Activated CD4-positive, alpha-beta memory T cell treated with anti-CD3 and anti-CD28 coated beads, Interleukin-2, amount 10 ng/mL, durations not matched to agents 7 days and 5 days (primary cell): ENCODE measurements at regions not wholly inside any gene's neighbourhood (a gene's known extent, or its start where the extent isn't known, plus 50 kb on each side); places are given as distances from the start of the nearest gene placed in this dataset.

ENCODE experiments used
- CTCF ChIA-PET: fragments of 350-600 bp; sonication (Branson Sonifier 250); formaldehyde crosslinking; loops from one replicate; lab custom pipeline; 2021; ENCODE audit warnings: antibody characterized with exemption, inconsistent platforms; lab: Charles Lee
- POLR2A ChIA-PET: fragments of 350-600 bp; sonication (Branson Sonifier 250); formaldehyde crosslinking; loops from one replicate; lab custom pipeline; 2021; ENCODE audit warnings: antibody characterized with exemption; lab: Charles Lee
- DNase-seq: peaks from one replicate; pipeline ENCODE4 v3.0.0-alpha.2; 2020
- H3K27ac Mint-ChIP-seq: one replicate; pipeline ENCODE4 v1.8.0; 2021; ENCODE audit warnings: mild to moderate bottlenecking, mixed read lengths
- H3K27me3 Mint-ChIP-seq: one replicate; pipeline ENCODE4 v1.8.0; 2021; ENCODE audit warnings: mixed read lengths
- H3K36me3 Mint-ChIP-seq: one replicate; pipeline ENCODE4 v1.8.0; 2021; ENCODE audit warnings: low read depth, mixed read lengths
- H3K4me1 Mint-ChIP-seq: one replicate; pipeline ENCODE4 v1.8.0; 2021; ENCODE audit warnings: mixed read lengths
- H3K4me3 Mint-ChIP-seq: one replicate; pipeline ENCODE4 v1.8.0; 2021; ENCODE audit warnings: mild to moderate bottlenecking, mixed read lengths
- H3K9me3 Mint-ChIP-seq: one replicate; pipeline ENCODE4 v1.8.0; 2021; ENCODE audit warnings: mixed read lengths

- POLR2A ChIA-PET: no interaction called here
- H3K4me3 Mint-ChIP-seq: no peak overlapping the region
- no peak for DNase-seq
- no peaks in the 10 kb centered on the region for H3K36me3 Mint-ChIP-seq
- H3K4me1 Mint-ChIP-seq: no peaks in the 10 kb centered on the region
- no peaks in the 10 kb centered on the region for H3K27me3 Mint-ChIP-seq
- H3K27ac Mint-ChIP-seq: no peak overlapping the region
- CTCF ChIA-PET: no interaction called here
- H3K9me3 Mint-ChIP-seq: peaks cover 9% of the 10 kb centered on the region
These were observed 604.8 kb upstream of the SEL1L start for GRCh38 chr14:82138431-82138830.

DNA sequence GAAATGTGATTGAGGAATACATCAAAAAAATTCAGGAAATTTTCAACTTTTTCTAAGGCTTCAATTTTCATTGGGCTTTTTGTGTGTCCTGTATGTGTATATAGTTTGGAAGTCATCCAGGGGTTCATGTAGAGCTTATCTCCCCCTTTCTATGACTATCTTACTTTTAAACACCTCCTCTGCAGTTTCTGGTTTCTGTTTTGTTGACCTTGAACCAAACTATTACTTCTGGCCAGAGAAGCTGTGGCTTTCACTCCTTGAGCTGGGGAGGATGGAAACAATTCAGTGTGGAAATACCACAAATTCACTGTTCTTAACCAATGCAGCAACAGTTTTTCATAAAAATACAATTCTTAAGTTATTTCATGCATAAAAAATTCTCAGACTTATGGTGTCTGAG is 613.2 kb upstream of the SEL1L start:
- H3K36me3 Mint-ChIP-seq: no peaks in the 10 kb centered on the region
- H3K4me1 Mint-ChIP-seq: no peaks in the 10 kb centered on the region
- ChIA-PET CTCF (no interaction called here), POLR2A (no interaction called here)
- no peak overlapping the region for H3K27ac Mint-ChIP-seq
- H3K27me3 Mint-ChIP-seq: no peaks in the 10 kb centered on the region
- no peak for DNase-seq
- peaks cover 6% of the 10 kb centered on the region for H3K9me3 Mint-ChIP-seq
- H3K4me3 Mint-ChIP-seq: no peak overlapping the region

GRCh38 chr14:82153689-82154088 is 620.0 kb upstream of the SEL1L start:
- Mint-ChIP-seq H3K36me3 (no peaks in the 10 kb centered on the region), H3K9me3 (no peaks in the 10 kb centered on the region), H3K4me1 (no peaks in the 10 kb centered on the region), H3K27me3 (no peaks in the 10 kb centered on the region), H3K4me3 (no peak overlapping the region), H3K27ac (no peak overlapping the region)
- CTCF ChIA-PET: no interaction called here
- DNase-seq: no peak
- POLR2A ChIA-PET: no interaction called here

DNA sequence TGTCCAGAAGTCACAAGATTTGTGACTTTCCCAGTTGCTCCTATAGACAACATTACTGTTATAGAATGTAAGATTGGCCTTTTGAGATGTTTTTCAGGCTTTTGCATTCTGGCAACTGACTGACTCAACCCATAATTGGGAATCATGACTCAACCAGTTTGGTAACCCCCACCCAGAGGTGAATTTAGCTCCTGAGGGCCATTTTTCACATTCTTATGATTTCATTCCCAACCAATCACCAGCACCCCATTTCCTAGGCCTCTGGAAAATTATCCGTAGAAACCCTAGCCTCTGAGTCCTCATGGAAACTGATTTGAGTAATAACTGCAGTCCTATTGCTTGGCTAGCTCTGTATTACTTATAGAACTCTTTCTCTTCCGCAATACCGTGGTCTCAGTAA is 626.0 kb upstream of the SEL1L start:
- H3K4me1 Mint-ChIP-seq: no peaks in the 10 kb centered on the region
- no peaks in the 10 kb centered on the region for H3K36me3 Mint-ChIP-seq
- H3K9me3 Mint-ChIP-seq: peaks cover 5% of the 10 kb centered on the region
- no peaks in the 10 kb centered on the region for H3K27me3 Mint-ChIP-seq
- no peak for DNase-seq
- ChIA-PET CTCF (no interaction called here), POLR2A (no interaction called here)
- H3K27ac Mint-ChIP-seq: no peak overlapping the region
- no peak overlapping the region for H3K4me3 Mint-ChIP-seq

DNA sequence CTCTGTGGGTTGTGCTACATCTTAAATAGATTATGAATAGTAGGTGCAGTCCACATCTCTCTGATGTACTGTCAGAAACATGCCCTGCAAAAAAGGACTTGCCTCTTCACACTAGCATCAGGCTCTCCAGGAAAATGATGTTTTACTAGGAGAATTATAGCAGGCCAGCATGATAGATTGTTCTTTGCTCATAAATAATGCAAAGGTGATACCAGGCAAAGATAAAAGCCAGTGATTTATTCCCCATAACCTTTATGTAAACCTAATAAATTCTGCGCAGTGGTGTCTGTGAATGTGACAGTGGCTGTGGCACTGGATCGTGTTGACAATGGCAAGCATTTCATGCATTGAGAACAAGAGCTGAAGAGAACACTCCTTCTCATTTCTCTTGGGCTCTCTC is 646.5 kb upstream of the SEL1L start:
- H3K4me1 Mint-ChIP-seq: no peaks in the 10 kb centered on the region
- POLR2A ChIA-PET: no interaction called here
- CTCF ChIA-PET: no interaction called here
- H3K27ac Mint-ChIP-seq: no peak overlapping the region
- H3K9me3 Mint-ChIP-seq: peaks cover 10% of the 10 kb centered on the region
- DNase-seq: no peak
- no peaks in the 10 kb centered on the region for H3K27me3 Mint-ChIP-seq
- no peak overlapping the region for H3K4me3 Mint-ChIP-seq
- no peaks in the 10 kb centered on the region for H3K36me3 Mint-ChIP-seq

DNA sequence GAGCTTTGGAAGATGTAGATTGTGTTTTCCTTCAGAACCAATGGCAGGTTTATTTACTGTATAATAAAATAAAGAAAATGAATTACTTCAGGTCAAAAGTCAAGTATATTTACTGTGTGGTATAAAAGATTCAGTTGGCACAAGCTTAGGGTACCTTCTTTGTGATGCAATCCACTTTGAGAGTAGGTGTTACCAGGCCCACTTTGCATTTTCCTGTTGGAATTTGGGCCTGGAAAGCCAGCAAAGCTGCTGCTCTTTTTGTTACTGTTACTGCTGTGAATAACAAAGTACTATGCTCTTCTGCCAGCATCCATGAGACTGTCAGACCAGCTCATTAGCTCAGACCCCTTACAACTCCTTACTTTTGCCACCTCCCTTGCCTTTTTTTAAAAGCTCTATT is 649.0 kb upstream of the SEL1L start:
- H3K4me3 Mint-ChIP-seq: no peak overlapping the region
- no peak for DNase-seq
- H3K27me3 Mint-ChIP-seq: no peaks in the 10 kb centered on the region
- no peaks in the 10 kb centered on the region for H3K36me3 Mint-ChIP-seq
- peaks cover 8% of the 10 kb centered on the region for H3K9me3 Mint-ChIP-seq
- ChIA-PET CTCF (no interaction called here), POLR2A (no interaction called here)
- H3K27ac Mint-ChIP-seq: no peak overlapping the region
- H3K4me1 Mint-ChIP-seq: no peaks in the 10 kb centered on the region

DNA sequence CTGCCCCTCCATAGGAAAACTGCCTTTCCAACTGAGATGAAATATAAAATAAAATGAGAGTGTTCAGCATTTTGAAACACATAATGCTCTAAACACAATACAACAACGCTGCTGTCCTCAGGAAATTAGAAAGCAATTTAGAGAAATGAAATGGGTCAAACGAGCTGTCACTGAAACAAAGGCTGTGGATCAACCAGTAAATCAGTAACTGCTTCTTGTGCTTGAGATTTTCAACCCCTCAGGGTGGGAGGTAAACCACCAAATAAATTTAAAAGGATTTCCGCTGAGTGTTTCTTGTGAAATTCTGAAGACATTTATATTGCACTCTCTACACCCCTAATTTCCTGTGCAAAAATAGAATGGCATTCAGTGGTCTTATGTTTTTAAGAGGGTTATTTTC is 657.1 kb upstream of the SEL1L start:
- CTCF ChIA-PET: no interaction called here
- H3K36me3 Mint-ChIP-seq: no peaks in the 10 kb centered on the region
- peaks cover 5% of the 10 kb centered on the region for H3K9me3 Mint-ChIP-seq
- no peaks in the 10 kb centered on the region for H3K4me1 Mint-ChIP-seq
- no peak for DNase-seq
- no peaks in the 10 kb centered on the region for H3K27me3 Mint-ChIP-seq
- H3K27ac Mint-ChIP-seq: no peak overlapping the region
- POLR2A ChIA-PET: no interaction called here
- H3K4me3 Mint-ChIP-seq: no peak overlapping the region

DNA sequence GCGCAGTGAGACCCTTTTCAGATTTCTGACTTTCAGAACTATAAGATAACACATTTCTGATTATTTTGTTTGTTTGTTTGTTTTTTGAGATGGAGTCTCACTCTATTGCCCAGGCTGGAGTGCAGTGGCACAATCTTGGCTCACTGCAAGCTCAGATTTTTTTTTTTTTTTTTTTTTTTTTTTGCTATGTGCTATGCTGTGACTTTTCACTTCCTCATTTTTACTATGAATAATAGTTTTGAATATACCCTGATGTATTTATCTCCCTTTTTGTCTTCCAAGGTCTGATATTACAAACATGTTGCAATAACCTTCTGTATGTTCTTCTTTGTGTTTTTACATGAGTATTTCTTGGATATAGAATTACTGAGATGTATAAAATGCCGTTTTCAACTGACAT is 658.7 kb upstream of the SEL1L start:
- Mint-ChIP-seq H3K4me1 (no peaks in the 10 kb centered on the region), H3K27me3 (no peaks in the 10 kb centered on the region), H3K36me3 (no peaks in the 10 kb centered on the region), H3K9me3 (peaks cover 6% of the 10 kb centered on the region), H3K4me3 (no peak overlapping the region), H3K27ac (no peak overlapping the region)
- ChIA-PET POLR2A (no interaction called here), CTCF (no interaction called here)
- DNase-seq: no peak

- H3K4me1 Mint-ChIP-seq: no peaks in the 10 kb centered on the region
- ChIA-PET CTCF (no interaction called here), POLR2A (no interaction called here)
- peaks cover 7% of the 10 kb centered on the region for H3K9me3 Mint-ChIP-seq
- no peak overlapping the region for H3K4me3 Mint-ChIP-seq
- DNase-seq: no peak
- H3K36me3 Mint-ChIP-seq: no peaks in the 10 kb centered on the region
- no peaks in the 10 kb centered on the region for H3K27me3 Mint-ChIP-seq
- H3K27ac Mint-ChIP-seq: no peak overlapping the region
These were observed 689.6 kb upstream of the SEL1L start for GRCh38 chr14:82223276-82223675.

GRCh38 chr14:82224610-82225009 is 691.0 kb upstream of the SEL1L start:
- DNase-seq: no peak
- ChIA-PET POLR2A (no interaction called here), CTCF (no interaction called here)
- Mint-ChIP-seq H3K27me3 (no peaks in the 10 kb centered on the region), H3K4me1 (no peaks in the 10 kb centered on the region), H3K4me3 (no peak overlapping the region), H3K27ac (no peak overlapping the region), H3K9me3 (peaks cover 7% of the 10 kb centered on the region), H3K36me3 (no peaks in the 10 kb centered on the region)

DNA sequence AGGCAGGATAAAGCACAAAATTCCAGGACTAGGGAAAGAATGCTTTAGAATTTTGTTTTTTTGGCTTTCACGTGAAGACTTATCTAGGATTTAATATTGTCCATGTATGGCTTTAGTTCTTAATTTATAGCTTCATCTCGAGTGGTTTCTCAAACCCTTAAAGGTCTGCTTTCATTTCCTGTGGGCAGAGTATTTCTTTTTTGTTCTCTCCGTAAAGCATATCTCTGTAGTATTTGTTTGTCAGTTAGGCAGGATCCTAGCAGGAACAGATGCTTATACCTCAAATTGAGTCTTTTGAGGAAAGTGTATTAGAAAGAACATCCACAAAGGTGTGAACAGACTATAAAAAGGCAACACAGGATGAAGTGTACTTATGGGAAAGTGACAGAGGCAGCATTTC is 697.1 kb upstream of the SEL1L start:
- Mint-ChIP-seq H3K4me1 (no peaks in the 10 kb centered on the region), H3K4me3 (no peak overlapping the region), H3K36me3 (no peaks in the 10 kb centered on the region), H3K9me3 (peaks cover 11% of the 10 kb centered on the region), H3K27ac (no peak overlapping the region), H3K27me3 (no peaks in the 10 kb centered on the region)
- ChIA-PET CTCF (no interaction called here), POLR2A (no interaction called here)
- DNase-seq: no peak

GRCh38 chr14:82238649-82239048 is 705.0 kb upstream of the SEL1L start:
- Mint-ChIP-seq H3K27ac (no peak overlapping the region), H3K4me3 (no peak overlapping the region), H3K9me3 (peaks cover 10% of the 10 kb centered on the region), H3K27me3 (no peaks in the 10 kb centered on the region), H3K36me3 (no peaks in the 10 kb centered on the region), H3K4me1 (no peaks in the 10 kb centered on the region)
- CTCF ChIA-PET: no interaction called here
- POLR2A ChIA-PET: no interaction called here
- DNase-seq: no peak

- Mint-ChIP-seq H3K4me3 (no peak overlapping the region), H3K27me3 (no peaks in the 10 kb centered on the region), H3K27ac (no peak overlapping the region), H3K9me3 (peaks cover 10% of the 10 kb centered on the region), H3K36me3 (no peaks in the 10 kb centered on the region), H3K4me1 (no peaks in the 10 kb centered on the region)
- ChIA-PET CTCF (no interaction called here), POLR2A (no interaction called here)
- no peak for DNase-seq
These were observed 705.6 kb upstream of the SEL1L start for GRCh38 chr14:82239223-82239622.

- Mint-ChIP-seq H3K36me3 (no peaks in the 10 kb centered on the region), H3K4me1 (no peaks in the 10 kb centered on the region), H3K27ac (no peak overlapping the region), H3K9me3 (peaks cover 2% of the 10 kb centered on the region), H3K4me3 (no peak overlapping the region), H3K27me3 (no peaks in the 10 kb centered on the region)
- POLR2A ChIA-PET: no interaction called here
- DNase-seq: no peak
- CTCF ChIA-PET: no interaction called here
These were observed 711.1 kb upstream of the SEL1L start for GRCh38 chr14:82244791-82245190.

GRCh38 chr14:82251494-82251893 is 717.8 kb upstream of the SEL1L start:
- Mint-ChIP-seq H3K36me3 (no peaks in the 10 kb centered on the region), H3K27me3 (no peaks in the 10 kb centered on the region), H3K4me1 (no peaks in the 10 kb centered on the region), H3K27ac (no peak overlapping the region), H3K9me3 (peaks cover 9% of the 10 kb centered on the region), H3K4me3 (no peak overlapping the region)
- DNase-seq: no peak
- ChIA-PET POLR2A (no interaction called here), CTCF (no interaction called here)
